DOHH2 (cell line): ENCODE measurements at regions not wholly inside any gene's neighbourhood (a gene's known extent, or its start where the extent isn't known, plus 50 kb on each side); places are given as distances from the start of the nearest gene placed in this dataset.

Source experiments
- H3F3A ChIP-seq: fragments of 200-600 bp; sonication (generic), shearing (Covaris generic); 2 replicates; pipeline ENCODE4 v1.6.0; 2016; ENCODE audit warnings: antibody characterized with exemption, mild to moderate bottlenecking; ENCODE audit not compliant: control insufficient read depth, insufficient read depth
- H3K27ac ChIP-seq: fragments of 200-600 bp; sonication (generic); 2 replicates; pipeline ENCODE4 v1.5.1; 2014; ENCODE audit warnings: low read depth, mild to moderate bottlenecking, low read length, moderate library complexity
- H3K27me3 ChIP-seq: fragments of 200-600 bp; sonication (generic); 2 replicates; pipeline ENCODE4 v1.6.1; 2014; ENCODE audit warnings: mild to moderate bottlenecking, low read length, mixed read lengths; ENCODE audit not compliant: control insufficient read depth
- H3K36me3 ChIP-seq: fragments of 200-600 bp; sonication (generic); 2 replicates; pipeline ENCODE4 v1.6.1; 2014; ENCODE audit warnings: mild to moderate bottlenecking, low read length, moderate library complexity, mixed read lengths; ENCODE audit not compliant: control insufficient read depth
- H3K4me1 ChIP-seq: fragments of 200-600 bp; sonication (generic); 2 replicates; pipeline ENCODE4 v1.6.1; 2014; ENCODE audit warnings: mild to moderate bottlenecking, low read length, mixed read lengths; ENCODE audit not compliant: control insufficient read depth
- H3K4me2 ChIP-seq: fragments of 200-600 bp; sonication (generic); 2 replicates; pipeline ENCODE4 v1.6.0; 2014; ENCODE audit warnings: mild to moderate bottlenecking, low read length, moderate library complexity
- H3K4me3 ChIP-seq: fragments of 200-600 bp; sonication (generic); 2 replicates; pipeline ENCODE4 v1.5.1; 2014; ENCODE audit warnings: mild to moderate bottlenecking, low read length, mixed read lengths
- H3K79me2 ChIP-seq: fragments of 200-600 bp; sonication (generic); 2 replicates; pipeline ENCODE4 v1.6.1; 2014; ENCODE audit warnings: mild to moderate bottlenecking, low read length, mixed read lengths; ENCODE audit not compliant: control insufficient read depth
- H3K9me2 ChIP-seq: fragments of 200-600 bp; sonication (generic); replicated peaks from 2 replicates; pipeline ENCODE4 v1.6.1; 2014; ENCODE audit warnings: mild to moderate bottlenecking, low read length, mixed read lengths; ENCODE audit not compliant: control insufficient read depth
- H3K9me3 ChIP-seq: fragments of 200-600 bp; sonication (generic); 2 replicates; pipeline ENCODE4 v1.6.1; 2014; ENCODE audit warnings: antibody characterized with exemption, low read length, mixed read lengths; ENCODE audit not compliant: control insufficient read depth, insufficient read depth
- H4K20me1 ChIP-seq: fragments of 200-600 bp; sonication (generic); 2 replicates; pipeline ENCODE4 v1.6.0; 2014; ENCODE audit warnings: low read depth, mild to moderate bottlenecking, antibody characterized with exemption, low read length, moderate library complexity; ENCODE audit not compliant: control insufficient read depth, insufficient read depth
- CTCF ChIP-seq: fragments of 200-600 bp; sonication (generic); IDR thresholded peaks from one replicate; pipeline ENCODE4 v1.5.1; 2014; ENCODE audit warnings: antibody characterized with exemption, mild to moderate bottlenecking, low read depth, low read length; ENCODE audit not compliant: poor library complexity, severe bottlenecking
- EZH2phosphoT487 ChIP-seq: fragments of 200-600 bp; sonication (generic); IDR thresholded peaks from 2 replicates; pipeline ENCODE4 v1.6.1; 2017; ENCODE audit warnings: borderline replicate concordance, mild to moderate bottlenecking, antibody characterized with exemption, low read length, moderate library complexity, mixed read lengths

GRCh38 chr2:167794554-167795255 is 452.7 kb downstream of the STK39 start:
- Histone ChIP-seq H4K20me1 (no peaks in the 10 kb centered on the region), H3K4me1 (no peaks in the 10 kb centered on the region), H3K9me3 (no peaks in the 10 kb centered on the region), H3K9me2 (no peaks in the 10 kb centered on the region), H3K36me3 (no peaks in the 10 kb centered on the region), H3F3A (no peaks in the 10 kb centered on the region), H3K4me3 (no peak overlapping the region), H3K79me2 (no peaks in the 10 kb centered on the region), H3K4me2 (no peak overlapping the region), H3K27ac (no peak overlapping the region), H3K27me3 (no peaks in the 10 kb centered on the region)
- no peak for TF ChIP-seq EZH2phosphoT487
- TF ChIP-seq CTCF = no peak

GRCh38 chr2:167793725-167794124 is 453.7 kb downstream of the STK39 start:
- no peaks in the 10 kb centered on the region for H4K20me1 ChIP-seq
- H3K79me2 ChIP-seq = no peaks in the 10 kb centered on the region
- H3K9me3 ChIP-seq = no peaks in the 10 kb centered on the region
- H3K4me3 ChIP-seq = no peak overlapping the region
- H3K27me3 ChIP-seq = no peaks in the 10 kb centered on the region
- TF ChIP-seq CTCF (no peak), EZH2phosphoT487 (no peak)
- H3K9me2 ChIP-seq = no peaks in the 10 kb centered on the region
- no peaks in the 10 kb centered on the region for H3F3A ChIP-seq
- no peak overlapping the region for H3K4me2 ChIP-seq
- no peaks in the 10 kb centered on the region for H3K36me3 ChIP-seq
- H3K4me1 ChIP-seq = no peaks in the 10 kb centered on the region
- H3K27ac ChIP-seq = no peak overlapping the region

GRCh38 chr2:167792126-167792525 is 455.3 kb downstream of the STK39 start:
- TF ChIP-seq EZH2phosphoT487 (no peak), CTCF (no peak)
- Histone ChIP-seq H3K27ac (no peak overlapping the region), H3K4me2 (no peak overlapping the region)

More at GRCh38 chr2:167792126-167792525, 455.3 kb downstream of the STK39 start:
- no peaks in the 10 kb centered on the region for H3K4me1 ChIP-seq
- no peaks in the 10 kb centered on the region for H3K79me2 ChIP-seq
- no peaks in the 10 kb centered on the region for H3K36me3 ChIP-seq
- no peaks in the 10 kb centered on the region for H4K20me1 ChIP-seq
- no peaks in the 10 kb centered on the region for H3F3A ChIP-seq
- H3K9me3 ChIP-seq = no peaks in the 10 kb centered on the region
- H3K9me2 ChIP-seq = no peaks in the 10 kb centered on the region
- H3K4me3 ChIP-seq = no peak overlapping the region
- no peaks in the 10 kb centered on the region for H3K27me3 ChIP-seq
